ENCODE measurements at regions not wholly inside any gene's neighbourhood (a gene's known extent, or its start where the extent isn't known, plus 50 kb on each side); places are given as distances from the start of the nearest gene placed in this dataset.

DNA sequence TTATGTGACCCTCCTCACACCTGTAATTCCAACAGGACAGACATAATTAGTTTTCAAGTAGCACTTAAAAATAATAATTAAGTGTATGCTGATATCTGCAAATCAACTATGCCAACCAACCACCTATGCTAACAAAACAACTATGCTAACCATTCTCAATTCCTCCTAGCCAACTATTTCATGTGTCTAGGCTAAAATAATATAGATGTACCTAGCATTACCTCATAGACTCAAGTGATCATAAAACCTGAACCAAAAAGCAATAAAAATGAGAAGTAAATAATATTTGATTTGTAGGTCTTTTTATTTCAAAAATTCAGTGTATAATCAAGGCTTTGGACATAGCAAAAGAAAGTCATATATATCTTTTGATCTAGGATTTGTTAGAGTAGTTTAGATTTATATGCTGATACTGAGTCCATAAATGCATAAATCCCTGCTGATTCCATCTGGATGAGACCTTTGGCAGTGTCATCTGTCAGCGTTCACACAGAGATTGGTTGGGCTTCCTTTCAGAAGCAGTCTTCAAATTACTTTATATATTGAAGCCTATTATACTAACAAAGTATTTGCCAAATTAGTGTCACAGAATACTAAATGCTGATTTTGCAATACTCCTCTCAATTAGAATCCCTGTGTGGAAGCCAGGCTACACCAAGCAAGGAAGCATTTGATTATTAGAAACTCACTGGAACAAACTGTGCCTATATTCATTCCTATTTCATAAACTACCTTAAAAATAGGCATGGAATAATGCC lies 101.4 kb upstream of the PPM1H start:
- H3K36me3 ChIP-seq, result no peaks in the 10 kb centered on the region
- H3K4me3 ChIP-seq, result no peak overlapping the region
- TF ChIP-seq, protein P1, sequence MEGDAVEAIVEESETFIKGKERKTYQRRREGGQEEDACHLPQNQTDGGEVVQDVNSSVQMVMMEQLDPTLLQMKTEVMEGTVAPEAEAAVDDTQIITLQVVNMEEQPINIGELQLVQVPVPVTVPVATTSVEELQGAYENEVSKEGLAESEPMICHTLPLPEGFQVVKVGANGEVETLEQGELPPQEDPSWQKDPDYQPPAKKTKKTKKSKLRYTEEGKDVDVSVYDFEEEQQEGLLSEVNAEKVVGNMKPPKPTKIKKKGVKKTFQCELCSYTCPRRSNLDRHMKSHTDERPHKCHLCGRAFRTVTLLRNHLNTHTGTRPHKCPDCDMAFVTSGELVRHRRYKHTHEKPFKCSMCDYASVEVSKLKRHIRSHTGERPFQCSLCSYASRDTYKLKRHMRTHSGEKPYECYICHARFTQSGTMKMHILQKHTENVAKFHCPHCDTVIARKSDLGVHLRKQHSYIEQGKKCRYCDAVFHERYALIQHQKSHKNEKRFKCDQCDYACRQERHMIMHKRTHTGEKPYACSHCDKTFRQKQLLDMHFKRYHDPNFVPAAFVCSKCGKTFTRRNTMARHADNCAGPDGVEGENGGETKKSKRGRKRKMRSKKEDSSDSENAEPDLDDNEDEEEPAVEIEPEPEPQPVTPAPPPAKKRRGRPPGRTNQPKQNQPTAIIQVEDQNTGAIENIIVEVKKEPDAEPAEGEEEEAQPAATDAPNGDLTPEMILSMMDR (IDR thresholded peaks at IDR 0.05), result no peak
- no peak for TF ChIP-seq POLR2A (IDR thresholded peaks at IDR 0.05)
- no peak overlapping the region for H3K27ac ChIP-seq
- no peaks in the 10 kb centered on the region for H3K27me3 ChIP-seq
- H3K4me1 ChIP-seq, result no peaks in the 10 kb centered on the region
- H3K9me3 ChIP-seq, result peaks cover 0 to 3% (median 0%) of the 10 kb centered on the region in 12 donors
- ATAC-seq (no peak), DNase-seq (no peak)
- 71 to 89% (median 87%) methylated on average over 1 of the region's 1 CpG for WGBS, 4 donors
- intact Hi-C loops (cut with DNase I), result no loop called here

DNA sequence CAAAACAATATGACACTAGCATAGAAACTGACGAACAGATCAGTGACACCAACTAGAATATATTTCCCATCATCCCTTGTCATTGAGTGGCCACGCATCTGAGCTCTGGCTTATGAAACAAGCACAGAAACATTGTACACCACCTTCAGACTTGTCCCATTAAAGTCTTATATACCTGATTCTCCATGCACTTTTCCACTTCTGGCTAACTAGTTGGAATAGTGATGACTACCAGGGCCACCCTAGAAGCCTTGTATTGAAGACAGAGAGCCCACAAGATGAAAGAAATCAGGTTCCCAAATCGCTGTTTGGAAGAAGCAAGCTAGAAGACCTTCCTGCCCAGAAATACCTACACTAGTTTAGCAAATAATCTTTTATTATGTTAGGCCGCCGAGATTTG lies 99.7 kb upstream of the PPM1H start:
- no peak for ATAC-seq
- no peaks in the 10 kb centered on the region for H3K36me3 ChIP-seq
- no peak for DNase-seq
- TF ChIP-seq, protein P1 (IDR thresholded peaks at IDR 0.05), result no peak
- no peak for TF ChIP-seq POLR2A (IDR thresholded peaks at IDR 0.05)
- intact Hi-C loops (cut with DNase I), result no loop called here
- no peaks in the 10 kb centered on the region for H3K4me1 ChIP-seq
- H3K27ac ChIP-seq, result no peak overlapping the region
- no peaks in the 10 kb centered on the region for H3K27me3 ChIP-seq
- WGBS, 4 donors, result 91 to 95% (median 94%) methylated on average over 5 of the region's 5 CpGs
- no peak overlapping the region for H3K4me3 ChIP-seq
- H3K9me3 ChIP-seq, result peaks cover 0 to 3% (median 0%) of the 10 kb centered on the region in 12 donors

DNA sequence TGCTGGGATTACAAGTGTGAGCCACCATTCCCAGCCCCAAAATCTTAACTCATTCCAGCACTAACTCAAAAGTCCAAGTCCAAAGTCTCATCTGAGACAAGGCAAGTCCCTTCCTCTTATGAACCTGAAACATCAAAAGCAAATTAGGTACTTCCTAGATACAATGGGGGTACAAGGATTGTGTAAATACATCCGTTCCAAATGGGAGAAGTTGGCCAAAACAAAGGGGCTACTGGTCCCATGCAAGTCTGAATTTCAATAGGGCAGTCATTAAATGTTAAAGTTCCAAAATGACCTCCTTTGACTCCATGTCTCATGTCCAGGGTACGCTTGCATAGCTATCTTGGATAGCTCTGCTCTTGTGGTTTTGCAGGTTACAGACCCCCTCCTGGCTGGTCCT lies 94.7 kb upstream of the PPM1H start:
- H3K4me1 ChIP-seq, result no peaks in the 10 kb centered on the region
- H3K9me3 ChIP-seq, result peaks cover 0 to 3% (median 0%) of the 10 kb centered on the region in 12 donors
- ATAC-seq (no peak), DNase-seq (no peak)
- H3K27me3 ChIP-seq, result no peaks in the 10 kb centered on the region
- TF ChIP-seq, protein P1 (IDR thresholded peaks at IDR 0.05), result no peak
- no peak for TF ChIP-seq POLR2A (IDR thresholded peaks at IDR 0.05)
- no peak overlapping the region for H3K27ac ChIP-seq
- no peak overlapping the region for H3K4me3 ChIP-seq
- intact Hi-C loops (cut with DNase I), result no loop called here
- WGBS, 4 donors, result 79 to 91% (median 89%) methylated on average over 2 of the region's 2 CpGs
- no peaks in the 10 kb centered on the region for H3K36me3 ChIP-seq

DNA sequence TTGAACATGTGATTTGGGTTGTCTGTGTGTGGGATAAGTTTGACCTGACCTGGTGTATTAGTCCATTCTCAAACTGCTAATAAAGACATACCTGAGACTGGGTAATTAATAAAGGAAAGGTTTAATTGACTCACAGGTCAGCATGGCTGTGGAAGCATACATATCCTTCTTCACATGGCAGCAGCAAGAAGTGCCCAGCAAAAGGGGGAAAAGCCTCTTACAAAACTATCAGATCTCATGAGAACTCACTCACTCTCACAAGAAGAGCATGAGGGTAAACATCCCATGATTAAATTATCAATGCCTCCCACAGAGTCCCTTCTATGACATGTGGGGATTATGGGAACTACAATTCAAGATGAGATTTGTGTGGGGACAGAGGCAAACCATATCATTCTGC lies 94.0 kb upstream of the PPM1H start:
- no peak overlapping the region for H3K27ac ChIP-seq
- ATAC-seq, result no peak
- no peaks in the 10 kb centered on the region for H3K36me3 ChIP-seq
- intact Hi-C loops (cut with DNase I), result no loop called here
- H3K27me3 ChIP-seq, result no peaks in the 10 kb centered on the region
- H3K4me1 ChIP-seq, result no peaks in the 10 kb centered on the region
- H3K4me3 ChIP-seq, result no peak overlapping the region
- no peak for TF ChIP-seq POLR2A (IDR thresholded peaks at IDR 0.05)
- TF ChIP-seq, protein P1 (IDR thresholded peaks at IDR 0.05), result no peak
- peaks cover 0 to 3% (median 0%) of the 10 kb centered on the region in 12 donors for H3K9me3 ChIP-seq
- DNase-seq, result no peak
